ENCODE measurements at regions not wholly inside any gene's neighbourhood (a gene's known extent, or its start where the extent isn't known, plus 50 kb on each side); places are given as distances from the start of the nearest gene placed in this dataset.

GRCh38 chr6:88294702-88295101, 128.6 kb upstream of the CNR1 start:
- Histone ChIP-seq H3K36me3 (ENCODE audit: control insufficient read depth, insufficient read depth, low read length) (no peaks in the 10 kb centered on the region), H3K9me3 (ENCODE audit: control insufficient read depth, insufficient read depth, low read depth, low read length) (no peaks in the 10 kb centered on the region; the same call in 1 of the 2 replicates), H3K27me3 (ENCODE audit: control insufficient read depth, insufficient read depth, low read length) (no peaks in the 10 kb centered on the region), H3K4me1 (ENCODE audit: control insufficient read depth, insufficient read depth, low read length) (peaks cover 19% of the 10 kb centered on the region), H3K27ac (ENCODE audit: low read depth, low read length) (no peak overlapping the region), H3K9ac (ENCODE audit: low read length) (no peak overlapping the region), H3K4me3 (ENCODE audit: low read depth, low read length) (no peak overlapping the region)

- no peak overlapping the region for H3K27ac ChIP-seq (ENCODE audit: low read depth, low read length)
- peaks cover 10% of the 10 kb centered on the region; the same call in 1 of the 2 replicates for H3K9me3 ChIP-seq (ENCODE audit: control insufficient read depth, insufficient read depth, low read depth, low read length)
- no peaks in the 10 kb centered on the region for H3K36me3 ChIP-seq (ENCODE audit: control insufficient read depth, insufficient read depth, low read length)
- H3K9ac ChIP-seq (ENCODE audit: low read length) = no peak overlapping the region
- no peaks in the 10 kb centered on the region for H3K27me3 ChIP-seq (ENCODE audit: control insufficient read depth, insufficient read depth, low read length)
- no peaks in the 10 kb centered on the region for H3K4me1 ChIP-seq (ENCODE audit: control insufficient read depth, insufficient read depth, low read length)
- no peak overlapping the region for H3K4me3 ChIP-seq (ENCODE audit: low read depth, low read length)
Observed at GRCh38 chr6:88290411-88290810, 124.3 kb upstream of the CNR1 start.

- H3K27me3 ChIP-seq (ENCODE audit: control insufficient read depth, insufficient read depth, low read length) = no peaks in the 10 kb centered on the region
- H3K36me3 ChIP-seq (ENCODE audit: control insufficient read depth, insufficient read depth, low read length) = no peaks in the 10 kb centered on the region
- peaks cover 10% of the 10 kb centered on the region; the same call in 1 of the 2 replicates for H3K9me3 ChIP-seq (ENCODE audit: control insufficient read depth, insufficient read depth, low read depth, low read length)
- no peak overlapping the region for H3K4me3 ChIP-seq (ENCODE audit: low read depth, low read length)
- H3K4me1 ChIP-seq (ENCODE audit: control insufficient read depth, insufficient read depth, low read length) = no peaks in the 10 kb centered on the region
- H3K27ac ChIP-seq (ENCODE audit: low read depth, low read length) = no peak overlapping the region
- no peak overlapping the region for H3K9ac ChIP-seq (ENCODE audit: low read length)
Observed at GRCh38 chr6:88287696-88288095, 121.5 kb upstream of the CNR1 start.

GRCh38 chr6:88276331-88276730, 110.2 kb upstream of the CNR1 start:
- no peaks in the 10 kb centered on the region for H3K4me1 ChIP-seq (ENCODE audit: control insufficient read depth, insufficient read depth, low read length)
- no peaks in the 10 kb centered on the region for H3K27me3 ChIP-seq (ENCODE audit: control insufficient read depth, insufficient read depth, low read length)
- no peaks in the 10 kb centered on the region for H3K36me3 ChIP-seq (ENCODE audit: control insufficient read depth, insufficient read depth, low read length)
- no peak overlapping the region for H3K4me3 ChIP-seq (ENCODE audit: low read depth, low read length)
- no peak overlapping the region for H3K9ac ChIP-seq (ENCODE audit: low read length)
- no peaks in the 10 kb centered on the region; the same call in 1 of the 2 replicates for H3K9me3 ChIP-seq (ENCODE audit: control insufficient read depth, insufficient read depth, low read depth, low read length)
- no peak overlapping the region for H3K27ac ChIP-seq (ENCODE audit: low read depth, low read length)

- Histone ChIP-seq H3K9ac (ENCODE audit: low read length) (no peak overlapping the region), H3K9me3 (ENCODE audit: control insufficient read depth, insufficient read depth, low read depth, low read length) (no peaks in the 10 kb centered on the region), H3K27ac (ENCODE audit: low read depth, low read length) (no peak overlapping the region), H3K27me3 (ENCODE audit: control insufficient read depth, insufficient read depth, low read length) (no peaks in the 10 kb centered on the region), H3K4me1 (ENCODE audit: control insufficient read depth, insufficient read depth, low read length) (no peaks in the 10 kb centered on the region; the same call in 1 of the 2 replicates), H3K4me3 (ENCODE audit: low read depth, low read length) (no peak overlapping the region), H3K36me3 (ENCODE audit: control insufficient read depth, insufficient read depth, low read length) (no peaks in the 10 kb centered on the region)
Observed at GRCh38 chr6:88268508-88268907, 102.4 kb upstream of the CNR1 start.

GRCh38 chr6:88266126-88266525, 100.0 kb upstream of the CNR1 start:
- H3K36me3 ChIP-seq (ENCODE audit: control insufficient read depth, insufficient read depth, low read length) = no peaks in the 10 kb centered on the region
- H3K9me3 ChIP-seq (ENCODE audit: control insufficient read depth, insufficient read depth, low read depth, low read length) = no peaks in the 10 kb centered on the region
- H3K9ac ChIP-seq (ENCODE audit: low read length) = no peak overlapping the region
- H3K27ac ChIP-seq (ENCODE audit: low read depth, low read length) = no peak overlapping the region
- H3K4me3 ChIP-seq (ENCODE audit: low read depth, low read length) = no peak overlapping the region
- no peaks in the 10 kb centered on the region; the same call in 1 of the 2 replicates for H3K4me1 ChIP-seq (ENCODE audit: control insufficient read depth, insufficient read depth, low read length)
- no peaks in the 10 kb centered on the region for H3K27me3 ChIP-seq (ENCODE audit: control insufficient read depth, insufficient read depth, low read length)

GRCh38 chr6:88263591-88263990, 97.4 kb upstream of the CNR1 start:
- Histone ChIP-seq H3K4me1 (ENCODE audit: control insufficient read depth, insufficient read depth, low read length) (no peaks in the 10 kb centered on the region; the same call in 1 of the 2 replicates), H3K9ac (ENCODE audit: low read length) (no peak overlapping the region), H3K36me3 (ENCODE audit: control insufficient read depth, insufficient read depth, low read length) (no peaks in the 10 kb centered on the region), H3K27me3 (ENCODE audit: control insufficient read depth, insufficient read depth, low read length) (no peaks in the 10 kb centered on the region), H3K4me3 (ENCODE audit: low read depth, low read length) (no peak overlapping the region), H3K27ac (ENCODE audit: low read depth, low read length) (no peak overlapping the region), H3K9me3 (ENCODE audit: control insufficient read depth, insufficient read depth, low read depth, low read length) (no peaks in the 10 kb centered on the region)

GRCh38 chr6:88262332-88262731, 96.2 kb upstream of the CNR1 start:
- Histone ChIP-seq H3K9ac (ENCODE audit: low read length) (no peak overlapping the region), H3K4me3 (ENCODE audit: low read depth, low read length) (no peak overlapping the region), H3K36me3 (ENCODE audit: control insufficient read depth, insufficient read depth, low read length) (no peaks in the 10 kb centered on the region), H3K4me1 (ENCODE audit: control insufficient read depth, insufficient read depth, low read length) (no peaks in the 10 kb centered on the region), H3K9me3 (ENCODE audit: control insufficient read depth, insufficient read depth, low read depth, low read length) (no peaks in the 10 kb centered on the region), H3K27me3 (ENCODE audit: control insufficient read depth, insufficient read depth, low read length) (no peaks in the 10 kb centered on the region), H3K27ac (ENCODE audit: low read depth, low read length) (no peak overlapping the region)

- Histone ChIP-seq H3K9me3 (ENCODE audit: control insufficient read depth, insufficient read depth, low read depth, low read length) (peaks cover 8% of the 10 kb centered on the region), H3K27me3 (ENCODE audit: control insufficient read depth, insufficient read depth, low read length) (no peaks in the 10 kb centered on the region), H3K27ac (ENCODE audit: low read depth, low read length) (no peak overlapping the region), H3K4me3 (ENCODE audit: low read depth, low read length) (no peak overlapping the region), H3K4me1 (ENCODE audit: control insufficient read depth, insufficient read depth, low read length) (peaks cover 3% of the 10 kb centered on the region; the same call in 1 of the 2 replicates), H3K9ac (ENCODE audit: low read length) (no peak overlapping the region), H3K36me3 (ENCODE audit: control insufficient read depth, insufficient read depth, low read length) (no peaks in the 10 kb centered on the region)
Observed at GRCh38 chr6:88251301-88251700, 85.2 kb upstream of the CNR1 start.

GRCh38 chr6:88248709-88249321, 82.7 kb upstream of the CNR1 start:
- no peaks in the 10 kb centered on the region for H3K36me3 ChIP-seq (ENCODE audit: control insufficient read depth, insufficient read depth, low read length)
- H3K9ac ChIP-seq (ENCODE audit: low read length) = no peak overlapping the region
- peaks cover 3% of the 10 kb centered on the region; the same call in 1 of the 2 replicates for H3K4me1 ChIP-seq (ENCODE audit: control insufficient read depth, insufficient read depth, low read length)
- peaks cover 8% of the 10 kb centered on the region; the same call in 1 of the 2 replicates for H3K9me3 ChIP-seq (ENCODE audit: control insufficient read depth, insufficient read depth, low read depth, low read length)
- no peaks in the 10 kb centered on the region for H3K27me3 ChIP-seq (ENCODE audit: control insufficient read depth, insufficient read depth, low read length)
- no peak overlapping the region for H3K4me3 ChIP-seq (ENCODE audit: low read depth, low read length)
- H3K27ac ChIP-seq (ENCODE audit: low read depth, low read length) = no peak overlapping the region

GRCh38 chr6:88246654-88247053, 80.5 kb upstream of the CNR1 start:
- Histone ChIP-seq H3K9ac (ENCODE audit: low read length) (no peak overlapping the region), H3K9me3 (ENCODE audit: control insufficient read depth, insufficient read depth, low read depth, low read length) (no peaks in the 10 kb centered on the region), H3K4me1 (ENCODE audit: control insufficient read depth, insufficient read depth, low read length) (peaks cover 3% of the 10 kb centered on the region; the same call in 1 of the 2 replicates), H3K27ac (ENCODE audit: low read depth, low read length) (no peak overlapping the region), H3K36me3 (ENCODE audit: control insufficient read depth, insufficient read depth, low read length) (no peaks in the 10 kb centered on the region), H3K4me3 (ENCODE audit: low read depth, low read length) (no peak overlapping the region), H3K27me3 (ENCODE audit: control insufficient read depth, insufficient read depth, low read length) (no peaks in the 10 kb centered on the region)
